Astrocyte of the cerebellum (primary cell): ENCODE measurements at regions not wholly inside any gene's neighbourhood (a gene's known extent, or its start where the extent isn't known, plus 50 kb on each side); places are given as distances from the start of the nearest gene placed in this dataset.

ENCODE experiments used
- DNase-seq: peaks from one replicate; pipeline ENCODE4 v3.0.0-alpha.2; 2011; ENCODE audit warnings: low read depth
- H3K4me3 ChIP-seq: 2 replicates; pipeline ENCODE4 v1.5.1; 2011; ENCODE audit warnings: mild to moderate bottlenecking, low read depth, low read length, moderate library complexity
- CTCF ChIP-seq: IDR thresholded peaks from 2 replicates; pipeline ENCODE4 v1.5.1; 2012; ENCODE audit warnings: low read length, low read depth, moderate library complexity, mild to moderate bottlenecking; ENCODE audit errors: missing control alignments
- in situ Hi-C: cut with HindIII; loops from 2 replicates; pipeline ENCODE4 v1.10.0; 2017; ENCODE audit warnings: low sequenced_read_pairs

GRCh38 chr4:18405054-18405453, 383.5 kb upstream of the LCORL start:
- in situ Hi-C loops, result no loop called here
- no peak for TF ChIP-seq CTCF
- H3K4me3 ChIP-seq, result no peak overlapping the region
- no peak for DNase-seq

GRCh38 chr4:18404642-18405041, 383.1 kb upstream of the LCORL start:
- TF ChIP-seq CTCF, result no peak
- no peak overlapping the region for H3K4me3 ChIP-seq
- in situ Hi-C loops, result no loop called here
- DNase-seq, result no peak

- no peak for DNase-seq
- no peak overlapping the region for H3K4me3 ChIP-seq
- no peak for TF ChIP-seq CTCF
- in situ Hi-C loops, result no loop called here
These were observed 381.8 kb upstream of the LCORL start for GRCh38 chr4:18403327-18403726.

- no peak for DNase-seq
- no peak for TF ChIP-seq CTCF
- no peak overlapping the region for H3K4me3 ChIP-seq
- in situ Hi-C loops, result no loop called here
These were observed 380.3 kb upstream of the LCORL start for GRCh38 chr4:18401868-18402267.

- no peak overlapping the region for H3K4me3 ChIP-seq
- TF ChIP-seq CTCF, result no peak
- in situ Hi-C loops, result no loop called here
- DNase-seq, result no peak
These were observed 379.9 kb upstream of the LCORL start for GRCh38 chr4:18401425-18401824.

- no peak for TF ChIP-seq CTCF
- DNase-seq, result no peak
- in situ Hi-C loops, result no loop called here
- no peak overlapping the region for H3K4me3 ChIP-seq
These were observed 377.1 kb upstream of the LCORL start for GRCh38 chr4:18398661-18399060.
